Pancreas (tissue), 10 donors: ENCODE measurements at regions not wholly inside any gene's neighbourhood (a gene's known extent, or its start where the extent isn't known, plus 50 kb on each side); places are given as distances from the start of the nearest gene placed in this dataset.

Experiments
- ATAC-seq, 4 donors: fragments of 200-7000 bp; cut with Tn5 transposase; one replicate each; pipeline versions ENCODE4 v1.8.0 to v1.9.1; 2020; ENCODE audit warnings: mild to moderate bottlenecking in 4 of 4, moderate library complexity in 4 of 4
- DNase-seq, 6 donors: peaks; one replicate each; pipeline ENCODE4 v3.0.0-alpha.2; 2020
- FAIRE-seq: peaks from 2 replicates; lab custom pipeline; 2012; peaks lifted over from hg19 to GRCh38; lab: Jason Lieb, UNC
- H3K27ac ChIP-seq, 4 donors: fragments of 200-600 bp; sonication (generic); 1 replicate in 3 of 4; 2 replicates in 1 of 4; pipeline versions ENCODE4 v1.5.0 to v1.8.0; 2020
- H3K27me3 ChIP-seq, 4 donors: fragments of 200-600 bp; one replicate each; pipeline ENCODE4 v1.8.0; 2021
- H3K36me3 ChIP-seq, 3 donors: fragments of 200-600 bp; sonication (generic) in 1 of 3; one replicate each; pipeline versions ENCODE4 v1.5.0 to v1.8.0; 2020 to 2021
- H3K4me1 ChIP-seq, 3 donors: fragments of 200-600 bp; one replicate each; pipeline ENCODE4 v1.8.0; 2021
- H3K4me3 ChIP-seq, 4 donors: fragments of 200-600 bp; sonication (generic) in 2 of 4; one replicate each; pipeline versions ENCODE4 v1.5.0 to v1.8.0; 2020 to 2021
- H3K9me3 ChIP-seq, 4 donors: fragments of 200-600 bp; one replicate each; pipeline ENCODE4 v1.8.0; 2021
- WGBS, 2 donors: extraction: QIAGEN DNeasy Blood & Tissue Kit; methylation state at CpG; one replicate each; pipeline ENCODE4 v1.1.7; 2013; 5-methylcytosine and 5-hydroxymethylcytosine counted together
- intact Hi-C, 3 donors: fragments of 100-400 bp; cut with DNase I; formaldehyde crosslinking; loops; one replicate each; pipeline versions ENCODE4 v1.11.1 to v1.14.2; 2022
- TF ChIP-seq, protein P1 (sequence below), 4 donors: fragments of 200-600 bp; sonication (generic) in 3 of 4; IDR thresholded peaks; one replicate each; pipeline versions ENCODE4 v1.5.0 to v1.8.0; 2021; ENCODE audit warnings: antibody characterized with exemption in 4 of 4
- donor health status: healthy with polysubstance abuse.
- donor health status: DM: no; HTN: no; CAD: no; lungs with moderate emphysema.
- donor health status: DM: no; HTN: no; CAD: no.
- donor health status: control.
- donor health status: control.
- donor health status: Bipolar disorder and iron deficiency.
- donor health status: DM: yes; HTN: yes; CAD: no.
- donor health status: DM: no; HTN: no; CAD: no.
- donor health status: DM: no; HTN: no; CAD: no.
- donor health status: DM: yes; HTN: yes; CAD: no.

DNA sequence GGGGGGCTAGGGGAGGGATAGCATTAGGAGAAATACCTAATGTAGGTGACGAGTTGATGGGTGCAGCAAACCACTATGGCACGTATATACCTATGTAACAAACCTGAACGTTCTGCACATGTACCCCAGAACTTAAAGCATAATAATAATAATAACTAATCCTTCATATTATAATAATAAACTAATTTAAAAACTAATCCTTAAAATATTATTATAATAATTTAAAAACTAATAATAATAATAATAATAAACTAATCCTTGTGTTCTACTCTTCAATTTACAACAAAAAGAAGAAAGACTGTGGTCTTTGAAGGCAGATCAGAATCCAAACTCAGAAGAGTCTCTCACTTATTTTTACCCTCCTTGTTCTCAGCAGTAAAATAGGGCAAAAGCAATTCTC lies 774.9 kb downstream of the CDH8 start:
- Histone ChIP-seq H3K27ac (no peak overlapping the region), H3K4me1 (no peaks in the 10 kb centered on the region), H3K36me3 (no peaks in the 10 kb centered on the region), H3K27me3 (no peaks in the 10 kb centered on the region), H3K9me3 (no peaks in the 10 kb centered on the region), H3K4me3 (no peak overlapping the region)
- ATAC-seq (no peak), DNase-seq (no peak), FAIRE-seq (no peak)
- TF ChIP-seq, protein P1, sequence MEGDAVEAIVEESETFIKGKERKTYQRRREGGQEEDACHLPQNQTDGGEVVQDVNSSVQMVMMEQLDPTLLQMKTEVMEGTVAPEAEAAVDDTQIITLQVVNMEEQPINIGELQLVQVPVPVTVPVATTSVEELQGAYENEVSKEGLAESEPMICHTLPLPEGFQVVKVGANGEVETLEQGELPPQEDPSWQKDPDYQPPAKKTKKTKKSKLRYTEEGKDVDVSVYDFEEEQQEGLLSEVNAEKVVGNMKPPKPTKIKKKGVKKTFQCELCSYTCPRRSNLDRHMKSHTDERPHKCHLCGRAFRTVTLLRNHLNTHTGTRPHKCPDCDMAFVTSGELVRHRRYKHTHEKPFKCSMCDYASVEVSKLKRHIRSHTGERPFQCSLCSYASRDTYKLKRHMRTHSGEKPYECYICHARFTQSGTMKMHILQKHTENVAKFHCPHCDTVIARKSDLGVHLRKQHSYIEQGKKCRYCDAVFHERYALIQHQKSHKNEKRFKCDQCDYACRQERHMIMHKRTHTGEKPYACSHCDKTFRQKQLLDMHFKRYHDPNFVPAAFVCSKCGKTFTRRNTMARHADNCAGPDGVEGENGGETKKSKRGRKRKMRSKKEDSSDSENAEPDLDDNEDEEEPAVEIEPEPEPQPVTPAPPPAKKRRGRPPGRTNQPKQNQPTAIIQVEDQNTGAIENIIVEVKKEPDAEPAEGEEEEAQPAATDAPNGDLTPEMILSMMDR (IDR thresholded peaks at IDR 0.05), result no peak
- intact Hi-C loops, result no loop called here
- 51 to 59% methylated on average over 3 of the region's 3 CpGs for WGBS, 2 donors

DNA sequence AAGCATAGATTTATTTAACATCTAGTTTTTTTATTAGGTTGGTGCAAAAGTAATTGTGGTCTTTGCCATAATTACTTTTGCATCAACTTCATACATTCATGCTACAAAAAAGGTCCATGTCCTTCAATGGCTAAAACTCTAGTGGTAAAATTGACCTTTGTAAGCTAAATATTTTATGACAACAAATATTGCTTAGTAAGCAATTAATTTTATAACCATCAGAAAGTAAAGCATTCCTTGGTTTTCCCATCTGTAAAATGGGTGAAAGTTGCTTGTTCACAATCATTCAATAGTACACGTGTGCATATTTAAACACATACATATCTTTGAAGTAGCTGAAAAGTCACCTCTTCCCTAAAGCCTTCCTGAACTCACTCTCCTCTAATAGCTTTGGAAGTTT lies 789.6 kb downstream of the CDH8 start:
- TF ChIP-seq, protein P1 (IDR thresholded peaks at IDR 0.05), result no peak
- Histone ChIP-seq H3K27ac (no peak overlapping the region), H3K27me3 (no peaks in the 10 kb centered on the region), H3K4me3 (no peak overlapping the region), H3K4me1 (no peaks in the 10 kb centered on the region), H3K9me3 (no peaks in the 10 kb centered on the region), H3K36me3 (no peaks in the 10 kb centered on the region)
- 52 to 70% methylated on average over 1 of the region's 1 CpG for WGBS, 2 donors
- FAIRE-seq (no peak), ATAC-seq (no peak), DNase-seq (no peak)
- intact Hi-C loops, result no loop called here

DNA sequence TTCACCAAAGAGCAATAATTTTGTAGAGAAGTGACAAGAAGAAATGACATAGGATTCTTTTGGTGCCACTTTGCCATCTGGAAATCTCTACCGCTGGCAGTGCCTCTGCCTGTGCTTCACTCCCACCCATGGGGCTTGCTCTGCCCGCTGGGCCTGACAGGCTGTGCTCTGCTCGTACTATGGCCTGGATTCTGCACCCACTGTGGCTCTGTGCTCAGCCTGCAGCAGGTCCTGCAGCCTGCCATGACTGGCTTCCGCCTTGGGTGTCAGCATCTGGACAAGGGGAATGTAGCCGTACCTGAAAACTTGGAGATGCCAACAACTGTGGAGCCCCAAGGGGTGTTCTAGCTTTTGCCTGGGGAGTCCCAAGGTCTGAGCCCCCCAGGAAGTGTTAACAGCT lies 792.3 kb downstream of the CDH8 start:
- Histone ChIP-seq H3K27ac (no peak overlapping the region), H3K4me3 (no peak overlapping the region), H3K9me3 (no peaks in the 10 kb centered on the region), H3K27me3 (no peaks in the 10 kb centered on the region), H3K4me1 (no peaks in the 10 kb centered on the region), H3K36me3 (no peaks in the 10 kb centered on the region)
- TF ChIP-seq, protein P1 (IDR thresholded peaks at IDR 0.05), result no peak
- DNase-seq, result no peak
- intact Hi-C loops, result no loop called here
- FAIRE-seq, result no peak
- 67 to 69% methylated on average over 5 of the region's 5 CpGs for WGBS, 2 donors
- ATAC-seq, result no peak

DNA sequence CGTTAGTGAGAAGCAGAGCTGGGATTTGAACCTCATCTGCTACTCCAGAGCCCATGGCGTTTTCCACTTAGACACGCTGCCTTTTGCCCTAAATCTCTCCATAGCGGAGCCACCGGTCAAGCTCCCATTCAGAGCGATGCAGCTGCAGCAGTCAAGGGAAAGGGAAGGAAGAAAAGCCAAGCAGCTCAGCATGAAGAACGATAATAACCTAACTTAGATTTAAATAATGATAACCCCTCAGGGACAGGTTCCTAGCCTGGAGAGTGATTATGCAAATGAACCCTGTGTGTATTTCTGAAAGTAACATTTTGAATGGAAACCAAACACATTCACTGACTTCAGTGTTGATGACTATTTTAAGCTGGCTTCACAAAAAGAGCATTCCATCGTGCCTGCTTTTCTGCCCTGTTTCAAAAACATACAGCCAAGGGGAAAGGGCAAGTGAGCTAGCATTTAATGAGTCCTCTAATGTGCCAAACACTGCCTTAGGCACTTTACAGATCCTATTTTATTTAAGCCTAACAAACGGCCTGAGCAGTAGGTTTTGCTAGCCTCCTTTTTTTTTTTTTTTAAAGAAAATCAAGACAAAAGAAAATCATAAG lies 798.3 kb downstream of the CDH8 start:
- FAIRE-seq, result no peak
- Histone ChIP-seq H3K4me1 (no peaks in the 10 kb centered on the region), H3K9me3 (no peaks in the 10 kb centered on the region), H3K27ac (no peak overlapping the region), H3K4me3 (no peak overlapping the region), H3K36me3 (no peaks in the 10 kb centered on the region), H3K27me3 (no peaks in the 10 kb centered on the region)
- no peak for DNase-seq
- intact Hi-C loops, result no loop called here
- ATAC-seq, result no peak
- WGBS, 2 donors, result 52 to 58% methylated on average over 9 of the region's 9 CpGs
- TF ChIP-seq, protein P1 (IDR thresholded peaks at IDR 0.05), result no peak

DNA sequence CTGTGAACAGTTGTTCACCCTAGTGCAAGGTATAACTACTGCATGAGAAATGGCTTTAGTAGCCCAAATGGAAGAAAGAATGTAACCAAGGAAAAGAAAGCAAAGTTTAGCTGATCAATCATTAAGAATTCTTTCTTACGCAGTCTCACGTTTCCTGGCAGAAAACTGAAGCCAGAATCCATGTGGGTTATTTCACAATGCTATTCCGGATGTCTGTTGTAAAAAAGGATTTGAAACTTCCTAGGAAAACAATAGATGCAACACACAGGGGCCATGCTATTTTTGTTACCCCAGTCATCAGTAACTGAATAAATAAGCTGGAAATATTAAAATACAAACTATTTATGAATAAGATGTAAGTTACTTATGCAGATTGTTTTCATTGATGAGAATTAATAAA lies 802.5 kb downstream of the CDH8 start:
- intact Hi-C loops, result no loop called here
- Histone ChIP-seq H3K9me3 (no peaks in the 10 kb centered on the region), H3K36me3 (no peaks in the 10 kb centered on the region), H3K27me3 (no peaks in the 10 kb centered on the region), H3K4me3 (no peak overlapping the region), H3K4me1 (no peaks in the 10 kb centered on the region), H3K27ac (no peak overlapping the region)
- TF ChIP-seq, protein P1 (IDR thresholded peaks at IDR 0.05), result no peak
- DNase-seq (no peak), FAIRE-seq (no peak), ATAC-seq (no peak)
- 31 to 41% methylated on average over 3 of the region's 3 CpGs for WGBS, 2 donors
